Limb (tissue), 2 donors: ENCODE measurements at regions not wholly inside any gene's neighbourhood (a gene's known extent, or its start where the extent isn't known, plus 50 kb on each side); places are given as distances from the start of the nearest gene placed in this dataset.
"Not testable (repeated sequence)": the region's sequence is repeated elsewhere in the genome, so short reads cannot be mapped to it uniquely, and the experiment has no call there.

Experiments
- DNase-seq, 2 donors: peaks; one replicate each; pipeline ENCODE4 v3.0.0-alpha.2; 2016; ENCODE audit errors: extremely low spot score in 2 of 2

DNA sequence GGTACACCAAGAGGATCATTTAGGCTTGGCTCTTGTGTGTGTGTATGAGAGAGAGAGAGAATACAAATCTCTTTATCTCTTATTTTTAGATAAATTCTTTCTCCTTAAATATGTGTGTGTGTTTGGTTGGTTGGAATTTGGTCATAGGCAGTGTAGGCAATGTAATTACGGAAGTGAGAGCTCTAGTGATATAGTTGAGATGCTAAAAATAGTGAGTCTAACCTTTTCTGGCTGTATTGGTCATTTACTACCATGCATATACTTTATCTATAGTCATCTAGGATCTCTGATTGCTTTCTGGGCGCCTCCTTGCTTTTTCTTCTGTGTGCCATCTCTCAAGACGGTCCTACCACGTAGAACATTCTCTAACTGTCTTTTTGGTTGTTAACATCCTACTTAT is 250.2 kb downstream of the NUF2 start:
- no peak for DNase-seq

DNA sequence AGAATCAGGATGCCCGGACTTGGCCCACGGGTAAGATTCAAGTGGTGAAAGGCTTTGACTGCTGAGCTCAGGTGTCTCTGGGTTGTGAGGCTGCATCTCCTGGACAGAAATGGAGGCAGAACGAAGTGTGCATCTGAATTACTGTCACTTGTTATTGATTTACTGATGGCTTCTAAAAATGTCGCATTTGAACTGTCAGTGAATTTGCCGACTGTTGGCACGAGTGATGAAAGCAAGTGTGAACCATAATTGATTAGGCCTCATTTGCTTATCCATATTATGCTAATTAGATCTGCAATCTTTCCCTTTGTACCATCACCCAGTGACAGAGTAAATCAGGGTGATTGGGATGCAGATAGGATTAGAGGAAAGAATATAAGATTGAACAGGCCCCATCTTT is 252.4 kb downstream of the NUF2 start:
- no peak for DNase-seq

DNA sequence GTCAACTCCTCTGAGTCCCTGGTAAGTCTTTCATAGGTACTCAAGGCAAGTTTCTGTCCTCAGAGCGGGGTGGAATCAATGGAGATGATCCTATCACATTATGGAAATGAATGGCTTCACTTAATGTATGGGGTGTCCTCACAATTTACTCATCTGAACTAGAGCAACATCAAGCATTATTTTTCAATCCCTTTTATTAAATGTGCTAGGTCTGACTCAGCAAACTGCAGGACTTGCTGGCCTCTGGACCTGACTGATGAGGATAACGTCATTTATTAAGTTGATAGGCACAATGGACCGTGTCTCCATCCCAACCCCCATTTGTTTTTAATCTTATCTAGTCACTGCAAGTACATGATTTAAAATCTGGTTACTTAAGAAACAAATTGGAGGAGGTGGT is 259.2 kb downstream of the NUF2 start:
- DNase-seq = no peak

DNA sequence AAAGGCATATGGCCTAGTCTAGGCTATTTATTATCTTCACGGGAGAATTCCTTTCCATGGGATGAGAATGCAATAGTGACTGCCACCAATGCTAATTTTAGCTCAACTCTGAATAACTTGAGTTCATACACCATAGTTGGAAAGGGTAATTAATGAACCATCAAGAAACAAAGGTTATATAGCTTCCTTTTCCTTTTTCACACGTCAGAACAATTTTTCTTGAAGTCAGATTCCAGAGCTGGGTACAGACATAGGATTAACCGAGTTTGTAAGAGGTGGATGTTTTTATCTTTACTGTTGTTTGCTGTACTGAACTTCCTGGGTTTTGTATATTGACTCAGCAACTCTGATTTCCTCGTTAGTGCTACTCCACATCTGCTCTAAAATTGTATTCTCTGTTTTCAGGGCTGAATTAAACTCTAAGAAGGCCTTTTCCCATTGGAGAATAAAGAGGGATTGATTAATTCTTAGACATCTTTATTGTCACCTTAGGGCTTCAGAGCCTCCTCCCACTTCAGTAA is 262.0 kb downstream of the NUF2 start:
- no peak for DNase-seq

DNA sequence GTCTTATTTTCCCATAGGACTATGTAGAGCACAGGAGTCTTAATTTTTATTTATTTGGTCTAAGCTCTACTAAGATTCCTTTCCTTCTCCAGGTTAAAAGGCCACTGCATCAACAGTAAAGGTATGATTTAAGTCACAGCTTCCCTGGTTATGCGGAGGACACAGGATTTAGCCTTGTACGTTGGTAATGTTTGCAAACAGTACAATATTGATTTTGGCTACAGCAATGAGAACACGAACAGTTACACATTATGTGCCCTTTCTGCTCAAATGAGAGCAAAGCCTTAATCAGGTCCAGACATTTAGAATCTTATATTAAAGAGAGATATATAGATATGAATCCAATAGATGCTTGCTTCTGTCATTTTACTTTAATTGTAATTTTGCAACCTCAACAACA is 264.0 kb downstream of the NUF2 start:
- no peak for DNase-seq

DNA sequence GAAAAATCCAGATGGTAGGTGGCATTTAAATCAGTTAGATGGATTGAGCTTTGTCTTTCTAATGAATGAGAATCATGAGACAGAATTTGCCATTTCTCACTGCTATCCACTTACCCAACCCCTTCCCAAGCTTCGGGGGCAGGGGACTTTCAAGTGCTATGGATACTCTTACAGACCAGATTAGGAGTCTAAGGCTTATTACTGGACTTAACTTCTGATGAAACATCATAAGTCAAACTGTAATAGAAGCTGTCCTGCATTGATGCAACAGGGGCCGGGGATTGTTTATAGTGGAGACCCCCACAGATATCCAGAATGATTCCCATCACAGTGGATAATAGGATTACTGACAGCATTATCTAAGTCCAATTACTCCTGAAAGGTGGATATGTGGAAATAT is 267.0 kb downstream of the NUF2 start:
- no peak for DNase-seq

DNA sequence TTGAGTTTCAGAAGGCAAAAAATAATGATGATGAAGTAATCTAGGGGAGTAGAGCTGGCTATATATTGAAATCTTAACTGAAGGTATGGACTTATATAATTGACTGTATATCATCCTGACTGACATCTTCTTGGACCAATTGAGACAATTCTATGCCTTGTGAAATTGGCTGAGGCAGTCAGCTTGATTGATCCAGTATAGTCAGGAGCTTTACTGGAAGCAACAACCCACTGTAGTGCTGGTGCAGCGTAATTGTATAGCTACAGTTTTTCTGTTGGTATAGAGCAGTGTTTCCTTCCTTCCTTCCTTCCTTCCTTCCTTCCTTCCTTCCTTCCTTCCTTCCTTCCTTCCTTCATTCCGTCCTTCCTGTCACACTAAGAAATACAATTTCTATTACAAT is 268.0 kb downstream of the NUF2 start:
- DNase-seq = no peak

DNA sequence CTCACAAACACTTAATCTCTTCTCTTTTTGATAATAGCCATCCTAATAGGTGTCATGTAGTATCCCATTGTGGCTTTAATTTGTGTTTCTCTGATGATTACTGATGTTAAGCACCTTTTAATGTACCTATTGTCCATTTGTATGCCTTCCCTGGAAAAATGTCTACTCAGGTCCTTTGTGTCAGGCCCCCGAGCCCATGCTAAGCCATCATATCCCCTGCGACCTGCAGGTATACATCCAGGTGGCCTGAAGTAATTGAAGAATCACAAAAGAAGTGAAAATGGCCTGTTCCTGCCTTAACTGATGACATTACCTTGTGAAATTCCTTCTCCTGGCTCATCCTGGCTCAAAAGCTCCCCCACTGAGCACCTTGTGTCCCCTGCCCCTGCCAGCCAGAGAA is 269.4 kb downstream of the NUF2 start:
- DNase-seq = not testable (repeated sequence)

DNA sequence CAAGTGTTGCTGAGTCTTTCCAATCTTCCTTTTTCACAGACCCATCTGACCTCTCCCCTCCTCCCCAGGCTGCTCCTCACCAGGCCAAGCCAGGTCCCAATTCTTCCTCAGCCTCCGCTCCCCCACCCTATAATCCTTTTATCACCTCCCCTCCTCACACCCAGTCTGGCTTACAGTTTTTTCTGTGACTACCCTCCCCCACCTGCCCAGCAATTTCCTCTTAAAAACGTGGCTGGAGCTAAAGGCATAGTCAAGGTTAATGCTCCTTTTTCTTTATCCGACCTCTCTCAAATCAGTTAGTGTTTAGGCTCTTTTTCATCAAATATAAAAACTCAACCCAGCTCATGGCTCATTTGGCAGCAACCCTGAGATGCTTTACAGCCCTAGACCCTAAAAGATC is 270.9 kb downstream of the NUF2 start:
- not testable (repeated sequence) for DNase-seq

DNA sequence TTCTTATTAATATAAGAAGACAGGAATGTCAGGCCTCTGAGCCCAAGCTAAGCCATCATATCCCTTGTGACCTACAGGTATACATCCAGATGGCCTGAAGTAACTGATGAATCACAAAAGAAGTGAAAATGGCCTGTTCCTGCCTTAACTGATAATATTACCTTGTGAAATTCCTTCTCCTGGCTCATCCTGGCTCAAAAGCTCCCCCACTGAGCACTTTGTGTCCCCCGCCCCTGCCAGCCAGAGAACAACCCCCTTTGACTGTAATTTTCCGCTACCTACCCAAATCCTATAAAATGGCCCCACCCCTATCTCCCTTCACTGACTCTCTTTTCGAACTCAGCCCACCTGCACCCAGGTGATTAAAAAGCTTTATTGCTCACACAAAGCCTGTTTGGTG is 274.4 kb downstream of the NUF2 start:
- not testable (repeated sequence) for DNase-seq

DNA sequence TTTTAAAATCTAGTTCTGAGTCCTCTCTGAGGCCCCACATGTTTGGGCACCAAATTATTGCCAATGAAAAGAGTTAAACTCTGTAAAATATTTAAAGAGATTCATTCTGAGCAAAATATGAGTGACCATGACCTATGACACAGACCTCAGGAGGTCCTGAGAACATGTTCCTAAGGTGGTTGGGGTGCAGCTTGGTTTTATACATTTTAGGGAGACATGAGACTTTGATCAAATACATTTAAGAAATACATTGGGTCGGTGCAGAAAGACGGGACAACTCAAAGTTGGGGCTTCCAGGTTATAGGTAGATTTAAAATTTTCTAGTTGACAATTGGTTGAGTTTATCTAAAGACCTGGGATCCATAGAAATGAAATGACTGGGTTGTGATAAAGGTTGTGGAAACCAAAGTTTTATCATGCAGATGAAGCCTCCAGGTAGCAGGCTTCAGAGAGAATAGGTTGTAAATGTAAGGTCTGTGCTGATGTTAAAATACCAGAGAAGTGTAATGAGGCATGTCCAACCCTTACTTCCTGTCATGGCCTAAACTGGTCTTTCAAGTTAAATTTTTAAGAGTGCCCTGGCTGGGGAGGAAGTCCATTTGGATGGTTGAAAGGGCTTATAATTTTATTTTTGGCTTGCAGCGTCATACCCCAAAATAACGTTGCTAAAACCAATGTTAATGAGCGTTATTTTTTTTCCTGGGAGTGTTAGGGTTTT is 274.9 kb downstream of the NUF2 start:
- DNase-seq = no peak

DNA sequence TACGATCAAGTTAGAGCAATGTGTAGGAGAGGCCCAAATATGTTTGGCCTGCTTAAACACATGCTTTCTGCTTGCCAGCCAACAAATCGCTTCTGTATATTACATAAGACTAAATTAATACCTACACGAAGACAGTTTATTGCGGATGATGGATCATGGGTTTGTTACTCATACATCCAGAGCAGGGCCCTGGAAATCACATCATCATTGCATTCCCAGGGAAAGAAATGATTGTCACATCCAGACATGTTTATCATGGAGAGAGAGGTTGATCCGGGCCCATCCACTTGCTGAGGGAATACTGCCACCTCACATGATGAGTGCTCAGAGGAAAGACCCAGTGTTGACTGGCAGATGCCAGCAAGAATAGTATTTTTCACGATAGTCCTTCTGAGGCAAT is 282.6 kb downstream of the NUF2 start:
- no peak for DNase-seq

DNA sequence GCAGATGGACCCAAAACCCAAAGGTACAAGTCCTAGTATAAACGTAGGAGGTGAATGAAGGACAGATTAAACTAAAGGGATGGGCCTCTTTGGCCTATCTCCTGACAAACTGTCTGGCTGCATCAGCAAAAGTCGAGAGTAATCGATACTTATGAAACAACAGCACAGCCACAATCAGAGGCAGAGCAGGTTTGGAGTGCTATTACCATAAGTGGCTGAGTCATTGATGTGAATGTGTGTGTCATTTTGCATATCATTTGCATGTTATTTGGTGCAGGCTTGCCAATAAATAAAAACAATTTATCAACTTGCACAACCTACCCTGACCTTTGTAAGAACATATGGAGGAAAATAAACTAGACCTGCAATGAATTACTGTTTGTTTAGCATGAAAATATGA is 283.1 kb downstream of the NUF2 start:
- no peak for DNase-seq

DNA sequence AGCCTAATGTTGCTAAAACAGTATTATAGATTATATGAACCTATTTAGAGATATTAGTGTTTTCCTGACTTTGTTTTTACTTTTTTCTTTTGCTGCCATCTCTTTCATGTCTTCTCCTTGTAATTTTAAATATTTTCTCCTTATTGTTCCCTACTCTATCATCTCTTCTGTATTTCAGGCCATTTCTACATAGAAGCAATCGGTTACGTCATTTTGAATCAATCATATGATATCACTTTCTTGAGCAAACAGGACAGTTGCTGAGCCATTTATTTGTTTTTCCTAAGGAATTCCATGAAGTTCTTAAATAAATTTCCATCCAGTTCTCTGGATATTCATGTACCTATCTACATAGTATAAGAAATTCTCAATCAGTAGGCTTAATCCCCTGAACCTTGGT is 287.2 kb downstream of the NUF2 start:
- no peak for DNase-seq

DNA sequence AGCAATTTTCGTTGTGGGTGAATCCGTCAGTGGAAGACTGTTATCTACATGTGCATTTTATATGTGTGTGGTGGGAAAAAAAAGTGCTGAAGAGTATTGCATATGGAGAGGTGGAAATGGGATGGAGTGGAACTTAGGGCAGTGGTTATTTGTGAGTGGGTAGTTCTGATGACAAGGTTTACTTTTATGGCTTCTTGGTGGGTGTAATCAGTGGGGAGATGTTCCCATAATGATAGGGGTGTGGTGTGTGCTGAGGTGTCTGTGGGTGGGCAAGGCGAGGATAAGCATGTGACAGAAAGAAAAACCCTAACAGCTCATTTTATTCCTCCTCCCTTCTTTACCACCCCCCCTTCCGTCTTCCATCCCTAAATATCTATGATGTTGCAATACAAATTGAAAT is 288.1 kb downstream of the NUF2 start:
- no peak for DNase-seq

DNA sequence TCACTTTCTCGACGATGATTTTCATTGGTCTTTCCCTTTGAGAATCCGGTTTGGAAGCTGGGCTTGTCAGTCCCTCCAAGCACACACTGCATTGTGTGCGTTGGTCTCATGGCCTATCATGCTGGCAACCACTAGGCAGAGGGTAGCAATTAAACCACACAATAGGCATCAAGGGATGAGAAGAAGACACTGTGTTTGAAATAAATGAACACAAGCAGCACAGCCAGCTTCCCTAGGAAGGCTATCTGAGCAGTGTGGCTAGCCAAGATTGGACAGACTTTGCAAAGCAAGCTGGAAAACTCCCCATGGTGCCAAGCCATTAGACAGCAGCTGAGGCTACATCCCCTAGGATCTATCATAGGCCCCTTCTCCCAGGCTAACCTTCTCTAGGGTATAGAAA is 288.7 kb downstream of the NUF2 start:
- no peak for DNase-seq

DNA sequence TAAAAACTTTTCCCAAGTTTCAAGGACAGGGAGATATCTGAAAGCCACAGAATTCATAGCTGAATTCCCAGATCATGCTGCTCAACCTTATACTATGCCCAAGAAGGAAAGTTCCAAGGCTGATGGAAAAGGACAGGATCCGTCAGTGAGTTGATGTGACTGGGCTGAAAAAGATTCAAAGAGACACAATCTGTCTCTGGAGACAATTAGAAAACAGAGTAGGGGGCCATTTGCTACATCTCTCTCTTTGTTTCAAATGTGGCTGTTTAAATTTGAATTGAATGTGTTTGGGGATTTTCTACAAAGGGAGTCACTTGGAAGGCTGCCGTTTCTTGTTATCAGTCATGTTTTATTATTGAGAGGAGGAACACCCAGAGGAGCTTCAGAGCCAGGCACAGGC is 292.6 kb downstream of the NUF2 start:
- DNase-seq = no peak

DNA sequence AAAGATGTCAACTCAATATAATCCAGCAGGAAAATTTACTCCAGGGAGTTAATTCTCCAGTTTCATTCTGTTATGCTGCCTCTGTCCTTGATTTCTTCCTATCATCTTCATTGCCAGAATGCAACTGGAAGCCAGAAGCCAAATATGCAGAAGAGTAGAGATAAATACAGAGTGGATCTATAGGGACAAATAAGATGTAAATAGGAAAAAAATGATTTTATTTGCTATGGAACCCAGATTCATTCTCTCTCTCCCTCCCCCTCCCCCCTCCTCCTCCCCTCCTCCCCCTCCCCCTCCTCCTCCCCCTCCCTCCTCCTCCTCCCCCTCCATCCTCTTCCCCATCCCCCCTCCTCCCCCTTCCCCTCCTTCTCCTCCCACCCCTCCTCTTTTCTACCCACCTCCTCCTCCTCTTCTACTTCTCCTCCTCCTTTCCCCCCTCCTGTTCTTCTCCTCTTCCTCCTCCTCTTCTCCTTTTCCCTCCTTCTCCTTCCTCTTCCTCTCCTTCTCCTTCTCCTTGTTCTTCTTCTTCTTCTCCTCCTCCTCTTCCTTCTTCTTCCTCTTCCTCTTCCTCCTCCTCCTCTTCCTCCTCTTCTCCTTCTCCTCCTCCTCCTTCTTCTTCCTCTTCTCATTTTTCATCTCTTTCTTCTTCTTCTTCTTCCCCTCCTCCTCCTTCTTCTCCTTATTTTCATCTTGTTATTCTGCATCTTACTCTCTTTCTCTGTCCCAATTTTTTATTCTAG is 306.4 kb downstream of the NUF2 start:
- no peak for DNase-seq

DNA sequence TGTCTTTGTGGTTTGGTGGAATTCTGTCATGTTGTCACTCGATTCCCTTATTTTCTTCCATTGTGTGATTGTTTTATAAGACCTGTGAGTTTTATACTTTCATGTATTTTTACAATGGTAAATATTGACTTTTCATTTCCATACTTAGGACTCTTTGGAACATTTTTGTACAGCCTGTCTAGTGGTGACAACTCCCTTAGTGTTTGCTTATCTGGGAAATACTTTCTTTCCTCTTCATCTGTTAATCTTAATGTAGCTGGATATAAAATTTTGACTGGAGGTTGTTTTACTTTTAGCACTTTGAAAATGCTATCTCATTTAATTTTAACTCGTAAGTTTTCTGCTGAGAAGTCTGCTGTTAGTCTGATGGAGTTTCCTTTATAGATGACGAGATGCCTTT is 310.5 kb downstream of the NUF2 start:
- DNase-seq = no peak

DNA sequence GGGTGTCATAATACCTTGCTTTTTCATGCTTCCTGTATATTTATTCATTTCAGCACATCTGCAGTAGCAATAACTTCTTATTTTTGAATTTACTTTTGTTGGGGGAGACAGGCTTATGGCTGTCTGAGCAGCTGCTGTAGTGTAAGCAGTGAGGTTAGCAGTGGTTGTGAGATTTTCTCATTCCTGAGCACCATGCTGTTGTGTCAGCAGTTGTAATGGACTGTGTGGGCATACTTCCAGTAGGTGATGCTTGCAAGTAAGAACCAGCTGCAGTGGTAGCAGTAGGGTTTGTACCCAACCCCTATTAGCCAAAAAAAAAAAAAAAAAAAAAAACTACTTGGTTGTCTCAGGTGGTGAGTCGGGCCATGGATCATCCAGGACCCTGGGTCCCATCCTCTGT is 311.6 kb downstream of the NUF2 start:
- no peak for DNase-seq

DNA sequence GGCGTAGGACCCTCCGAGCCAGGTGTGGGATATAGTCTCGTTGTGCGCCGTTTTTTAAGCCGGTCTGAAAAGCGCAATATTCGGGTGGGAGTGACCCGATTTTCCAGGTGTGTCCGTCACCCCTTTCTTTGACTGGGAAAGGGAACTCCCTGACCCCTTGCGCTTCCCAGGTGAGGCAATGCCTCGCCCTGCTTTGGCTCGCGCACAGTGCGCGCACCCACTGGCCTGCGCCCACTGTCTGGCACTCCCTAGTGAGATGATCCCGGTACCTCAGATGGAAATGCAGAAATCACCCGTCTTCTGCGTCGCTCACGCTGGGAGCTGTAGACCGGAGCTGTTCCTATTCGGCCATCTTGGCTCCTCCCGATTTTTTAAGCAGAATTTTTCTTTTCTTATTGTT is 323.9 kb downstream of the NUF2 start:
- DNase-seq = not testable (repeated sequence)

DNA sequence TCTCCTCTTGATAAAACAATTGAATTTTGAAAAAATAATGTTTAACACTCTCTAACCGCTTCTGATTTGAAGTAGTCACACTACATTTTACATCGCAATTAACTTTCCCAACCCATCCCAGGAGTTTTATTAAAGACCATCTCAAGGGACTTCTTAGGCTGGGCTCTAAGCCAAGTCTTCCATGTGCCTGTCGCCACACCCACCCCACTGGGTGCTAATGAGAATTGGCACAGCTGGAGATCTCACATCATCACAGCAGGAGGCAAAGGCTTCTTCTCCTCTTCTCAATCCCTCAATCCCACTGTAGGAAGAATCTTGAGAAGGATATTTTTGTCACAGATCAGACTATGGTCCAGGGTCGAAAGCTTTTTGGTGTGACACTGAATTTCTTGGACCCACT is 328.9 kb downstream of the NUF2 start:
- no peak for DNase-seq

DNA sequence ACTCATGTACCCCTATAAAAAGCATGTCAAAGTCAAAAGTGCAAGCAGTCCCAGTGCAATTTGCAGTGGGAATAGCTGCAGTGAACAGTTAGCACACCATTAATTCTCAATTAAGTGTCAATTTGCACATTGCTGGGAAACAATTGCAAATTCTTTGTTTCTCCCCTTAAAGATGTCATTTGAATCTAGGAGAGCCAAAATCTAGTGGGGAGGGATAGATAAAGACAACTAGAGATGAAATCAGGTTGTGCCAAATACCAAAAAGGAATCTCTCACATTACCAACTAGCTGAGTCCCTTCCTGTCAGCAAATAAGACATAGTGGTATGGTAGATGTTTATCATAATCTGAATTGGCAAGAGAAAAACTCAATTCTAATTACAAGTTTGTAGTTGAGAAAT is 330.7 kb downstream of the NUF2 start:
- DNase-seq = no peak
